Gastrocnemius medialis (tissue), 4 donors: ENCODE measurements at regions not wholly inside any gene's neighbourhood (a gene's known extent, or its start where the extent isn't known, plus 50 kb on each side); places are given as distances from the start of the nearest gene placed in this dataset.

ENCODE experiments used
- CTCF ChIP-seq, 5 experiments: fragments of 450-650 bp in 3 of 5; fragments of 200-600 bp in 2 of 5; sonication (generic) in 2 of 5; IDR thresholded peaks in 4 of 5; conservative IDR thresholded peaks in 1 of 5; 1 replicate in 4 of 5; 2 replicates in 1 of 5; pipeline ENCODE4 v1.5.1; 2016 to 2019; ENCODE audit warnings: antibody characterized with exemption in 5 of 5, mild to moderate bottlenecking in 3 of 5, moderate library complexity in 3 of 5
- POLR2A ChIP-seq, 2 donors: fragments of 450-650 bp; IDR thresholded peaks; one replicate each; pipeline ENCODE4 v1.6.1; 2017; ENCODE audit warnings: antibody characterized with exemption in 2 of 2, mild to moderate bottlenecking in 2 of 2, moderate library complexity in 2 of 2

GRCh38 chr3:182530316-182530715 lies 263.0 kb upstream of the ATP11B start:
- no peak for TF ChIP-seq CTCF (IDR thresholded peaks at IDR 0.05 in 4 of 5, conservative IDR thresholded peaks at IDR 0.05 in 1 of 5)
- TF ChIP-seq POLR2A (IDR thresholded peaks at IDR 0.05), result no peak
